Endothelial cell of umbilical vein (primary cell): ENCODE measurements at regions not wholly inside any gene's neighbourhood (a gene's known extent, or its start where the extent isn't known, plus 50 kb on each side); places are given as distances from the start of the nearest gene placed in this dataset.
A peak's percentile ranks its signal among the peaks of the same experiment; 100 is the strongest.

Source experiments
- BruUV-seq: library from RNA; stranded (reverse); fragments of 400-500 nt; replicated peaks from 2 replicates; lab custom pipeline; 2021; lab: Mats Ljungman, UMichigan
- CTCF ChIA-PET: fragments of 300-600, 350-600 bp; sonication (Branson Sonifier 250); formaldehyde crosslinking; loops from one replicate; lab custom pipeline; 2021; ENCODE audit warnings: antibody characterized with exemption, inconsistent platforms; lab: Charles Lee
- POLR2A ChIA-PET: fragments of 300-600, 350-600 bp; sonication (Branson Sonifier 250); formaldehyde crosslinking; loops from one replicate; lab custom pipeline; 2021; ENCODE audit warnings: antibody characterized with exemption, inconsistent platforms; lab: Charles Lee
- DNase-seq: peaks from one replicate; pipeline ENCODE4 v3.0.0-alpha.2; 2011; ENCODE audit warnings: low read depth, low spot score
- FAIRE-seq: peaks from 2 replicates; lab custom pipeline; 2011; peaks lifted over from hg19 to GRCh38; lab: Jason Lieb, UNC
- H2AFZ ChIP-seq: 2 replicates; pipeline ENCODE4 v1.6.0; 2012; ENCODE audit warnings: low read depth, low read length, control low read depth, inconsistent platforms
- H3K27ac ChIP-seq: 2 replicates; pipeline ENCODE4 v1.5.1; 2011; ENCODE audit warnings: low read depth, mild to moderate bottlenecking, control low read depth, low read length, moderate library complexity; ENCODE audit not compliant: insufficient read depth
- H3K27me3 ChIP-seq, 2 experiments: 2 replicates each; pipeline versions ENCODE4 v1.6.0 to v1.6.1; 2011; ENCODE audit warnings: low read length in 2 of 2, mixed read lengths in 1 of 2; ENCODE audit not compliant: control insufficient read depth in 2 of 2, insufficient read depth in 2 of 2
- H3K36me3 ChIP-seq, 2 experiments: 2 replicates in 1 of 2; 3 replicates in 1 of 2; pipeline ENCODE4 v1.5.1; 2011; ENCODE audit warnings: low read length in 2 of 2, mild to moderate bottlenecking in 1 of 2, moderate library complexity in 1 of 2; ENCODE audit not compliant: control insufficient read depth in 2 of 2, insufficient read depth in 2 of 2; ENCODE audit errors: extremely low read depth in 1 of 2
- H3K4me1 ChIP-seq: 3 replicates; pipeline ENCODE4 v1.5.1; 2011; ENCODE audit warnings: mild to moderate bottlenecking, low read length; ENCODE audit not compliant: control insufficient read depth, insufficient read depth; ENCODE audit errors: extremely low read depth
- H3K4me2 ChIP-seq: 2 replicates; pipeline ENCODE4 v1.6.1; 2011; ENCODE audit warnings: low read length, control low read depth, mixed read lengths; ENCODE audit not compliant: insufficient read depth
- H3K4me3 ChIP-seq, 3 experiments: fragments of 200-600 bp in 1 of 3; sonication (generic), shearing (Covaris generic) in 1 of 3; replicated peaks in 1 of 3; 2 replicates each; pipeline ENCODE4 v1.5.1; 2011 to 2016; ENCODE audit warnings: control low read depth in 3 of 3, low read length in 3 of 3, mild to moderate bottlenecking in 2 of 3, inconsistent platforms in 1 of 3, low read depth in 1 of 3, moderate library complexity in 1 of 3; ENCODE audit not compliant: insufficient read depth in 1 of 3
- H3K79me2 ChIP-seq: 2 replicates; pipeline ENCODE4 v1.6.0; 2012; ENCODE audit warnings: low read length, inconsistent platforms; ENCODE audit not compliant: control insufficient read depth, insufficient read depth
- H3K9ac ChIP-seq: replicated peaks from 2 replicates; pipeline ENCODE3; 2011; ENCODE audit warnings: low read length, control low read depth; ENCODE audit not compliant: insufficient read depth; ENCODE audit errors: extremely low read depth
- H3K9me1 ChIP-seq: replicated peaks from 3 replicates; pipeline ENCODE4 v1.6.0; 2011; ENCODE audit warnings: mild to moderate bottlenecking, low read length; ENCODE audit not compliant: control insufficient read depth, insufficient read depth; ENCODE audit errors: extremely low read depth
- H3K9me3 ChIP-seq: replicated peaks from 2 replicates; pipeline ENCODE4 v1.5.1; 2012; ENCODE audit warnings: low read length, inconsistent platforms; ENCODE audit not compliant: control insufficient read depth, insufficient read depth
- H4K20me1 ChIP-seq: replicated peaks from 2 replicates; pipeline ENCODE3; 2011; ENCODE audit warnings: mild to moderate bottlenecking, low read length; ENCODE audit not compliant: control insufficient read depth, insufficient read depth; ENCODE audit errors: extremely low read depth
- EZH2 ChIP-seq: IDR thresholded peaks from 2 replicates; pipeline ENCODE4 v1.6.1; 2012; ENCODE audit warnings: borderline replicate concordance, low read depth, mild to moderate bottlenecking, moderate library complexity, low read length, inconsistent platforms; ENCODE audit not compliant: severe bottlenecking
- FOS ChIP-seq: IDR thresholded peaks from 2 replicates; pipeline ENCODE4 v1.6.1; 2011; ENCODE audit warnings: mild to moderate bottlenecking, low read length, moderate library complexity, borderline replicate concordance; ENCODE audit not compliant: insufficient read depth
- GATA2 ChIP-seq: IDR thresholded peaks from 2 replicates; pipeline ENCODE4 v1.7.0; 2011; ENCODE audit warnings: low read depth, mild to moderate bottlenecking, moderate library complexity, mixed read lengths, low read length; ENCODE audit not compliant: insufficient read length, insufficient read depth
- JUN ChIP-seq: IDR thresholded peaks from 2 replicates; pipeline ENCODE4 v1.6.1; 2011; ENCODE audit warnings: borderline replicate concordance, low read depth; ENCODE audit not compliant: insufficient read length, insufficient read depth
- MYC ChIP-seq: IDR thresholded peaks from one replicate; pipeline ENCODE4 v1.6.1; 2011; ENCODE audit warnings: mild to moderate bottlenecking, low read depth, low read length
- POLR2A ChIP-seq: IDR thresholded peaks from 2 replicates; pipeline ENCODE4 v1.6.1; 2012; ENCODE audit warnings: low read depth, mild to moderate bottlenecking, control low read depth, low read length
- POLR2AphosphoS5 ChIP-seq: IDR thresholded peaks from 2 replicates; pipeline ENCODE4 v1.6.1; 2012; ENCODE audit warnings: low read depth, mild to moderate bottlenecking, control low read depth, low read length, moderate library complexity; ENCODE audit not compliant: insufficient read depth
- dilution Hi-C: fragments of 300-500 bp; cut with MboI; formaldehyde crosslinking; loops from one replicate; pipeline ENCODE4 v1.15.0; 2019; ENCODE audit warnings: low sequenced_read_pairs; ENCODE audit not compliant: extremely low pct_ligation_motif_present
- intact Hi-C: fragments of 100-400 bp; cut with micrococcal nuclease; formaldehyde crosslinking; loops from one replicate; pipeline ENCODE4 v1.10.0; 2022
- TF ChIP-seq, protein P1 (sequence below): IDR thresholded peaks from 2 replicates; pipeline ENCODE4 v1.6.1; 2011; ENCODE audit not compliant: insufficient read depth, insufficient read length
- TF ChIP-seq, protein P2 (sequence below), 2 donors: IDR thresholded peaks; 1 replicate in 1 of 2; 2 replicates in 1 of 2; pipeline ENCODE4 v1.5.1; 2011; ENCODE audit warnings: low read length in 2 of 2, mild to moderate bottlenecking in 2 of 2, moderate library complexity in 2 of 2, control low read depth in 1 of 2, inconsistent platforms in 1 of 2, low read depth in 1 of 2; ENCODE audit not compliant: insufficient read depth in 1 of 2; ENCODE audit errors: extremely low read depth in 1 of 2

DNA sequence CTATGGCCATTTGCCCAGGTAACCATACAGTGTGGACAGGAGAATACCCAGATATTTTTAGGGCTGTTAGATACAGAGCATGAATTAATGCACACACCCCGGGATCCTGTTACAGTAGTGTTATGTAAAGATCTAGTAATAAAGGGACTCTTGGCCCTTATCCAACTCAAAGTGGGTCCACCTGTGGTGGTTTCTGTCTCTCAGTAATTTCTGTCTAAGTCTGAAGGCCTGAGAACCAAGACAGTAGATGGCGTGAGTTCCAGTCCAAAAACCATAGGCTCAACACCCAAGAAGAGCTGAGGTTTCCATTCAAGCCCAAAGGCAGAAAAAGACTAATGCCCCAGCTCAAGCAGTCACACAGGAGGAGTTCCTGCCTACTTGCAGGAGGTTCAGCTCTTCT, 277.7 kb downstream of the ZEB1 start:
- FAIRE-seq (peak; percentile 15), DNase-seq (no peak)
- no peak overlapping the region for H2AFZ ChIP-seq
- TF ChIP-seq EZH2 (no peak), MYC (no peak), JUN (no peak), POLR2A (no peak), FOS (no peak), GATA2 (no peak), POLR2AphosphoS5 (no peak)
- TF ChIP-seq, protein P1, sequence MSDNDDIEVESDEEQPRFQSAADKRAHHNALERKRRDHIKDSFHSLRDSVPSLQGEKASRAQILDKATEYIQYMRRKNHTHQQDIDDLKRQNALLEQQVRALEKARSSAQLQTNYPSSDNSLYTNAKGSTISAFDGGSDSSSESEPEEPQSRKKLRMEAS = no peak
- TF ChIP-seq, protein P2, sequence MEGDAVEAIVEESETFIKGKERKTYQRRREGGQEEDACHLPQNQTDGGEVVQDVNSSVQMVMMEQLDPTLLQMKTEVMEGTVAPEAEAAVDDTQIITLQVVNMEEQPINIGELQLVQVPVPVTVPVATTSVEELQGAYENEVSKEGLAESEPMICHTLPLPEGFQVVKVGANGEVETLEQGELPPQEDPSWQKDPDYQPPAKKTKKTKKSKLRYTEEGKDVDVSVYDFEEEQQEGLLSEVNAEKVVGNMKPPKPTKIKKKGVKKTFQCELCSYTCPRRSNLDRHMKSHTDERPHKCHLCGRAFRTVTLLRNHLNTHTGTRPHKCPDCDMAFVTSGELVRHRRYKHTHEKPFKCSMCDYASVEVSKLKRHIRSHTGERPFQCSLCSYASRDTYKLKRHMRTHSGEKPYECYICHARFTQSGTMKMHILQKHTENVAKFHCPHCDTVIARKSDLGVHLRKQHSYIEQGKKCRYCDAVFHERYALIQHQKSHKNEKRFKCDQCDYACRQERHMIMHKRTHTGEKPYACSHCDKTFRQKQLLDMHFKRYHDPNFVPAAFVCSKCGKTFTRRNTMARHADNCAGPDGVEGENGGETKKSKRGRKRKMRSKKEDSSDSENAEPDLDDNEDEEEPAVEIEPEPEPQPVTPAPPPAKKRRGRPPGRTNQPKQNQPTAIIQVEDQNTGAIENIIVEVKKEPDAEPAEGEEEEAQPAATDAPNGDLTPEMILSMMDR (IDR thresholded peaks at IDR 0.05; ENCODE audit: extremely low read depth in 1 of 2, insufficient read depth in 1 of 2, low read depth in 1 of 2, low read length in 2 of 2) = no peak
- no TSS peak for BruUV-seq
- H3K36me3 ChIP-seq = no peaks in the 10 kb centered on the region
- no peak overlapping the region for H3K9ac ChIP-seq
- peaks cover 12 to 21% of the 10 kb centered on the region in 2 experiments for H3K27me3 ChIP-seq
- no peak overlapping the region for H3K27ac ChIP-seq
- CTCF ChIA-PET = no interaction called here
- dilution Hi-C loops = no loop called here
- H3K4me3 ChIP-seq = no peak overlapping the region
- no peak overlapping the region for H3K4me2 ChIP-seq
- intact Hi-C loops = no loop called here
- POLR2A ChIA-PET = no interaction called here
- H3K79me2 ChIP-seq = no peaks in the 10 kb centered on the region
- H3K4me1 ChIP-seq = no peaks in the 10 kb centered on the region
- no peaks in the 10 kb centered on the region for H4K20me1 ChIP-seq
- H3K9me1 ChIP-seq = no peaks in the 10 kb centered on the region
- no peaks in the 10 kb centered on the region for H3K9me3 ChIP-seq
